Mesendoderm (in vitro differentiated cells): ENCODE measurements at regions not wholly inside any gene's neighbourhood (a gene's known extent, or its start where the extent isn't known, plus 50 kb on each side); places are given as distances from the start of the nearest gene placed in this dataset.
"Not testable (repeated sequence)": the region's sequence is repeated elsewhere in the genome, so short reads cannot be mapped to it uniquely, and the experiment has no call there.

ENCODE experiments used
- DNase-seq: peaks from one replicate; pipeline ENCODE4 v3.0.0; 2013
- H2AK5ac ChIP-seq: 2 replicates; pipeline ENCODE4 v1.6.1; 2013; ENCODE audit warnings: low read length, inconsistent platforms
- H2BK120ac ChIP-seq: 2 replicates; pipeline ENCODE4 v1.6.1; 2013; ENCODE audit warnings: low read depth, mild to moderate bottlenecking, low read length, moderate library complexity, mixed read lengths
- H2BK15ac ChIP-seq: replicated peaks from 2 replicates; pipeline ENCODE4 v1.6.1; 2013; ENCODE audit warnings: low read depth, mild to moderate bottlenecking, moderate library complexity
- H2BK5ac ChIP-seq: 2 replicates; pipeline ENCODE4 v1.6.1; 2013; ENCODE audit warnings: low read length, inconsistent platforms
- H3K18ac ChIP-seq: 2 replicates; pipeline ENCODE4 v1.6.1; 2013; ENCODE audit warnings: mild to moderate bottlenecking, low read length, mixed read lengths
- H3K23ac ChIP-seq: one replicate; pipeline ENCODE4 v1.6.1; 2013; ENCODE audit warnings: low read length
- H3K27ac ChIP-seq: 2 replicates; pipeline ENCODE4 v1.5.1; 2013; ENCODE audit warnings: low read depth, mild to moderate bottlenecking, inconsistent platforms, low read length, moderate library complexity
- H3K27me3 ChIP-seq: 2 replicates; pipeline ENCODE4 v1.6.1; 2013; ENCODE audit warnings: low read length, control low read depth, mild to moderate bottlenecking, inconsistent platforms; ENCODE audit not compliant: insufficient read depth, poor library complexity
- H3K36me3 ChIP-seq: 2 replicates; pipeline ENCODE4 v1.6.1; 2013; ENCODE audit warnings: low read length, inconsistent platforms; ENCODE audit not compliant: control insufficient read depth, insufficient read depth
- H3K4ac ChIP-seq: one replicate; pipeline ENCODE4 v1.6.1; 2013; ENCODE audit warnings: low read depth, mild to moderate bottlenecking, low read length, moderate library complexity
- H3K4me1 ChIP-seq: 2 replicates; pipeline ENCODE4 v1.6.1; 2013; ENCODE audit warnings: low read depth, low read length, inconsistent platforms; ENCODE audit not compliant: control insufficient read depth
- H3K4me2 ChIP-seq: 2 replicates; pipeline ENCODE4 v1.6.1; 2013; ENCODE audit warnings: low read length
- H3K4me3 ChIP-seq: 2 replicates; pipeline ENCODE4 v1.5.1; 2013; ENCODE audit warnings: mild to moderate bottlenecking, low read length
- H3K56ac ChIP-seq: one replicate; pipeline ENCODE4 v1.6.1; 2013; ENCODE audit warnings: low read length
- H3K79me1 ChIP-seq: 2 replicates; pipeline ENCODE4 v1.6.1; 2013; ENCODE audit warnings: low read length, inconsistent platforms
- H3K79me2 ChIP-seq: 2 replicates; pipeline ENCODE4 v1.6.1; 2013; ENCODE audit warnings: mild to moderate bottlenecking, low read length; ENCODE audit not compliant: control insufficient read depth, insufficient read depth
- H3K9ac ChIP-seq: 2 replicates; pipeline ENCODE4 v1.6.1; 2013; ENCODE audit warnings: low read length, inconsistent platforms
- H4K5ac ChIP-seq: one replicate; pipeline ENCODE4 v1.6.1; 2013; ENCODE audit warnings: low read length
- H4K8ac ChIP-seq: one replicate; pipeline ENCODE4 v1.6.1; 2013; ENCODE audit warnings: low read depth, mild to moderate bottlenecking, control low read depth, low read length, moderate library complexity
- WGBS: extraction: QIAGEN DNeasy Blood & Tissue Kit; methylation state at CpG from one replicate; pipeline ENCODE4 v1.1.7; 2013; ENCODE audit warnings: low lambda C conversion rate, missing lambda C conversion rate; ENCODE audit not compliant: insufficient coverage; ENCODE audit errors: extremely low coverage; 5-methylcytosine and 5-hydroxymethylcytosine counted together

GRCh38 chr3:107224026-107224596 lies 153.1 kb upstream of the CCDC54 start:
- Histone ChIP-seq H2BK15ac (no peak overlapping the region), H2BK120ac (no peak overlapping the region), H3K18ac (no peak overlapping the region), H3K27ac (no peak overlapping the region), H3K9ac (no peak overlapping the region), H3K56ac (no peak overlapping the region), H3K23ac (no peak overlapping the region), H2BK5ac (no peak overlapping the region), H3K4ac (no peak overlapping the region), H3K79me2 (no peaks in the 10 kb centered on the region), H3K27me3 (no peaks in the 10 kb centered on the region), H3K4me2 (no peak overlapping the region), H2AK5ac (no peak overlapping the region), H3K36me3 (no peaks in the 10 kb centered on the region), H3K4me1 (no peaks in the 10 kb centered on the region), H3K4me3 (no peak overlapping the region), H4K8ac (no peak overlapping the region), H4K5ac (no peak overlapping the region), H3K79me1 (no peaks in the 10 kb centered on the region)
- no CpG with 5 or more reads among the region's 2 CpGs for whole genome bisulfite sequencing
- no peak for DNase-seq

- no peaks in the 10 kb centered on the region for H3K79me1 ChIP-seq
- no peaks in the 10 kb centered on the region for H3K4me1 ChIP-seq
- no peak overlapping the region for H3K27ac ChIP-seq
- H4K8ac ChIP-seq, result no peak overlapping the region
- H4K5ac ChIP-seq, result no peak overlapping the region
- WGBS, result no CpG with 5 or more reads among the region's 1 CpG
- H3K36me3 ChIP-seq, result no peaks in the 10 kb centered on the region
- H2BK120ac ChIP-seq, result no peak overlapping the region
- no peak overlapping the region for H2BK5ac ChIP-seq
- no peak overlapping the region for H2AK5ac ChIP-seq
- H3K9ac ChIP-seq, result no peak overlapping the region
- no peak overlapping the region for H3K56ac ChIP-seq
- H3K4me2 ChIP-seq, result no peak overlapping the region
- no peak for DNase-seq
- H3K18ac ChIP-seq, result no peak overlapping the region
- H3K4ac ChIP-seq, result no peak overlapping the region
- no peak overlapping the region for H3K4me3 ChIP-seq
- no peak overlapping the region for H2BK15ac ChIP-seq
- no peaks in the 10 kb centered on the region for H3K27me3 ChIP-seq
- no peaks in the 10 kb centered on the region for H3K79me2 ChIP-seq
- H3K23ac ChIP-seq, result no peak overlapping the region
Observed at GRCh38 chr3:107227091-107227490, 150.1 kb upstream of the CCDC54 start.

- DNase-seq, H3K27me3 ChIP-seq, H4K8ac ChIP-seq, H4K5ac ChIP-seq, H3K4ac ChIP-seq, H3K79me2 ChIP-seq, H3K4me2 ChIP-seq, H3K4me3 ChIP-seq, H3K79me1 ChIP-seq, H3K9ac ChIP-seq, H3K56ac ChIP-seq, H3K4me1 ChIP-seq, H2AK5ac ChIP-seq, H2BK120ac ChIP-seq, H2BK15ac ChIP-seq, H3K27ac ChIP-seq, H3K23ac ChIP-seq, H3K36me3 ChIP-seq, H3K18ac ChIP-seq, H2BK5ac ChIP-seq: not testable (repeated sequence)
- WGBS, result no CpG with 5 or more reads among the region's 4 CpGs
Observed at GRCh38 chr3:107233877-107234276, 143.4 kb upstream of the CCDC54 start.

GRCh38 chr3:107235193-107235927 lies 141.9 kb upstream of the CCDC54 start:
- H3K4me1 ChIP-seq, result no peaks in the 10 kb centered on the region
- no peak overlapping the region for H3K18ac ChIP-seq
- H3K4me3 ChIP-seq, result no peak overlapping the region
- H3K27me3 ChIP-seq, result no peaks in the 10 kb centered on the region
- peak; percentile 16 for DNase-seq
- H3K79me1 ChIP-seq, result no peaks in the 10 kb centered on the region
- no peak overlapping the region for H2BK5ac ChIP-seq
- H3K23ac ChIP-seq, result no peak overlapping the region
- H4K5ac ChIP-seq, result no peak overlapping the region
- H3K79me2 ChIP-seq, result no peaks in the 10 kb centered on the region
- no CpG with 5 or more reads among the region's 13 CpGs for WGBS
- no peaks in the 10 kb centered on the region for H3K36me3 ChIP-seq
- no peak overlapping the region for H4K8ac ChIP-seq
- no peak overlapping the region for H3K4ac ChIP-seq
- no peak overlapping the region for H2BK120ac ChIP-seq
- no peak overlapping the region for H2AK5ac ChIP-seq
- no peak overlapping the region for H3K4me2 ChIP-seq
- H3K56ac ChIP-seq, result no peak overlapping the region
- H3K9ac ChIP-seq, result peak overlapping the region; percentile 8
- no peak overlapping the region for H2BK15ac ChIP-seq
- no peak overlapping the region for H3K27ac ChIP-seq

- Histone ChIP-seq H2BK5ac (no peak overlapping the region), H2BK15ac (no peak overlapping the region), H3K4me1 (no peaks in the 10 kb centered on the region), H3K23ac (no peak overlapping the region), H3K79me1 (no peaks in the 10 kb centered on the region), H3K56ac (no peak overlapping the region), H3K4me3 (no peak overlapping the region), H3K27ac (no peak overlapping the region), H3K4me2 (no peak overlapping the region), H3K36me3 (no peaks in the 10 kb centered on the region), H3K79me2 (no peaks in the 10 kb centered on the region), H2AK5ac (no peak overlapping the region), H4K5ac (no peak overlapping the region), H2BK120ac (no peak overlapping the region), H3K18ac (no peak overlapping the region), H4K8ac (no peak overlapping the region), H3K9ac (no peak overlapping the region), H3K4ac (no peak overlapping the region), H3K27me3 (no peaks in the 10 kb centered on the region)
- no CpG with 5 or more reads among the region's 5 CpGs for WGBS
- peak; percentile 81 for DNase-seq
Observed at GRCh38 chr3:107235928-107236315, 141.3 kb upstream of the CCDC54 start.
